ENCODE measurements at regions not wholly inside any gene's neighbourhood (a gene's known extent, or its start where the extent isn't known, plus 50 kb on each side); places are given as distances from the start of the nearest gene placed in this dataset.

GRCh38 chrX:9388450-9388849, 76.4 kb upstream of the TBL1X start:
- no peak for DNase-seq (ENCODE audit: low read depth in 1 of 2, low spot score in 2 of 2)

More at GRCh38 chrX:9388450-9388849, 76.4 kb upstream of the TBL1X start:
- Histone ChIP-seq H2BK20ac (ENCODE audit: low read length) (no peak overlapping the region), H3K27me3 (replicated peaks in 1 of 4; ENCODE audit: control insufficient read depth in 3 of 4, extremely low read depth in 1 of 4, insufficient read depth in 3 of 4, low read length in 3 of 4) (no peaks in the 10 kb centered on the region), H2AFZ (ENCODE audit: low read length) (no peak overlapping the region), H3K4me2 (ENCODE audit: insufficient read depth in 1 of 2, low read depth in 2 of 2, low read length in 2 of 2) (no peak overlapping the region), H3K36me3 (ENCODE audit: control insufficient read depth in 2 of 4, insufficient read depth in 4 of 4, low read length in 3 of 4) (no peaks in the 10 kb centered on the region), H3K79me1 (ENCODE audit: low read depth, low read length) (no peaks in the 10 kb centered on the region), H3K27ac (ENCODE audit: low read depth, low read length) (no peak overlapping the region), H4K91ac (replicated peaks; ENCODE audit: insufficient read length, low read length) (no peak overlapping the region), H2AK5ac (ENCODE audit: low read depth, low read length) (no peak overlapping the region), H3K23ac (ENCODE audit: insufficient read length) (no peak overlapping the region), H3K23me2 (ENCODE audit: low read depth, low read length) (no peaks in the 10 kb centered on the region), H3K4me3 (ENCODE audit: extremely low read depth in 1 of 4, insufficient read depth in 2 of 4, low read depth in 3 of 4, low read length in 4 of 4) (no peak overlapping the region), H3K9ac (replicated peaks in 1 of 4; ENCODE audit: extremely low read depth in 1 of 4, low read depth in 3 of 4, low read length in 3 of 4) (no peak overlapping the region), H3K4me1 (replicated peaks in 1 of 4; ENCODE audit: control insufficient read depth in 3 of 4, insufficient read depth in 4 of 4, low read length in 3 of 4) (no peaks in the 10 kb centered on the region), H3K79me2 (ENCODE audit: control insufficient read depth in 1 of 2, insufficient read depth in 2 of 2, low read length in 2 of 2) (no peaks in the 10 kb centered on the region), H4K5ac (ENCODE audit: insufficient read length, low read depth, low read length) (no peak overlapping the region), H3K14ac (ENCODE audit: insufficient read length) (no peak overlapping the region), H2BK15ac (ENCODE audit: low read length) (no peak overlapping the region), H4K8ac (ENCODE audit: extremely low read depth, insufficient read depth, low read length) (no peak overlapping the region), H2BK120ac (replicated peaks; ENCODE audit: low read depth, low read length) (no peak overlapping the region), H4K20me1 (replicated peaks in 1 of 2; ENCODE audit: control insufficient read depth in 1 of 2, insufficient read depth in 2 of 2, low read length in 2 of 2) (no peaks in the 10 kb centered on the region), H3K56ac (replicated peaks; ENCODE audit: insufficient read length, low read depth, low read length) (no peak overlapping the region), H2BK12ac (ENCODE audit: low read depth, low read length) (no peak overlapping the region), H2BK5ac (ENCODE audit: low read depth, low read length) (no peak overlapping the region), H3K18ac (ENCODE audit: extremely low read depth, low read length) (no peak overlapping the region), H3K4ac (replicated peaks; ENCODE audit: insufficient read length, low read depth, low read length) (no peak overlapping the region), H3K9me3 (ENCODE audit: insufficient read depth in 2 of 2, low read depth in 1 of 2, low read length in 1 of 2) (no peaks in the 10 kb centered on the region)
- WGBS, 2 experiments (ENCODE audit: extremely low coverage in 1 of 2, insufficient coverage in 1 of 2, insufficient read length in 1 of 2, insufficient replicate concordance in 2 of 2, low coverage in 1 of 2, low lambda C conversion rate in 2 of 2, missing lambda C conversion rate in 1 of 2): 71% methylated on average over 1 of the region's 1 CpG; no CpG with 5 or more reads in 1 of the 2 experiments
- CTCF ChIA-PET (ENCODE audit: partially characterized antibody): no interaction called here
- POLR2A ChIA-PET (ENCODE audit: partially characterized antibody): no interaction called here
- TF ChIP-seq SRF (IDR thresholded peaks at IDR 0.05; ENCODE audit: low read depth, low read length) (no peak), KDM1A (IDR thresholded peaks at IDR 0.05; ENCODE audit: borderline replicate concordance, low read length) (no peak), TAF7 (optimal IDR thresholded peaks at IDR 0.05; ENCODE audit: borderline replicate concordance, low read depth, low read length) (no peak), SP1 (IDR thresholded peaks at IDR 0.05; ENCODE audit: low read depth, low read length) (no peak)
- no peak for FAIRE-seq
